GM19240 (cell line): ENCODE measurements at regions not wholly inside any gene's neighbourhood (a gene's known extent, or its start where the extent isn't known, plus 50 kb on each side); places are given as distances from the start of the nearest gene placed in this dataset.

Experiments used
- DNase-seq: peaks from one replicate; pipeline ENCODE4 v3.0.0; 2011; ENCODE audit warnings: low spot score; ENCODE audit not compliant: insufficient read length

- DNase-seq = no peak
Measured at GRCh38 chr2:196435189-196435588, 204.3 kb upstream of the CCDC150 start.

GRCh38 chr2:196437626-196438025 is 201.9 kb upstream of the CCDC150 start:
- DNase-seq = no peak

DNA sequence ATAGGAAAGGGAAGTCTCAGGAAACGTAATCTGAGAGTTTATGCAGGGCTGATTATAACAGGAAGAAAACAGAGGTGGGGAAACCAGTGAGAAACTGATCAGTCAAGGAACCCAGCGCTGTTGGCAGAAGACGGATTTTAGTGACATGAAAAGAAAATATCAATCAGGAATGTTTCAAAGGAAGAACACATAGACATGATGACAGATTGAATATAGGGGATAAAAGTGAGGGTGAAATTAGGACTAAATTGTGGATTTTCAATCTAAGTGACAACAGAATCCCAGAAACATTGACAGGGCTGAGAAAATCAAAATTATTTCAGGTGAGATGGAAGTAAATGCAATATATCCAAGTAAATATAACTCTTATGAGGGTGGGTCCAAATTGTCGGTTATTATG is 199.8 kb upstream of the CCDC150 start:
- no peak for DNase-seq

DNA sequence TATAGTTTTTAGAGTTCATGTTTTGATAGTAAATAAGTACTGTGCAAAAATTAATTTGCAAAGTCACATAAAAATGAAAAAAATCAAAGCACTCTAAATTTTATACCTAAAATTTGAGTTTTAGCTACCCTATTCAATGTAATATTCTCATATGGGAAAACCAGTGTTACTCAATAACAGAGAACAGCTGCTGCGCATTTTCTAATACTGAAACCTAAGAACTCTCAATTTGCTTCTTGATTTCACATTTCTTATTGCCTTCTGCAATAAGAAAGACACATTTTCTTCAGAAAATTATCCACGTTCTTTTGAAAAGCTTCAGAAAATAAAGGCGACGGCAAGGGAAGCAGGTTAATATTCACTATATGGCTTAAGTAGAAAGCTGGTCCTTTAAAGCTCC is 199.1 kb upstream of the CCDC150 start:
- DNase-seq = no peak

DNA sequence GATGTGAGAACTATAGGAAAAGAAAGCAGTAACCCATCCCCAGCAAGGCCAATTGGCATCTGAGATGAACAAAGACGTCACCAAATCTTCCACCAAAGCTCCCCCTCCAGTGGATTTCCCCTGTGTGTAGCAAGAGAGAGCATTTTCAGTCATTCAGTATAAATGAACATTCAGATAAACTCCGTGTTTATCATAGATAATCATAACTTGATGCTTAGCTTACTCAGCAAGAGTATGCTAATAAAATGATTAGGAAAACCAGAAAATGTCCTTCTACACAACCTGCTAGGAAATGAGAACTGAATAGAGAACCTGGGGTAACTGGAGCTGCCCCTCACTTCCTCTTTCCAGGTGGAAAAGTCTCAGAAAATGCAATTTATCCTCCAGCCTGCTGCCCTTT is 198.0 kb upstream of the CCDC150 start:
- DNase-seq = no peak

DNA sequence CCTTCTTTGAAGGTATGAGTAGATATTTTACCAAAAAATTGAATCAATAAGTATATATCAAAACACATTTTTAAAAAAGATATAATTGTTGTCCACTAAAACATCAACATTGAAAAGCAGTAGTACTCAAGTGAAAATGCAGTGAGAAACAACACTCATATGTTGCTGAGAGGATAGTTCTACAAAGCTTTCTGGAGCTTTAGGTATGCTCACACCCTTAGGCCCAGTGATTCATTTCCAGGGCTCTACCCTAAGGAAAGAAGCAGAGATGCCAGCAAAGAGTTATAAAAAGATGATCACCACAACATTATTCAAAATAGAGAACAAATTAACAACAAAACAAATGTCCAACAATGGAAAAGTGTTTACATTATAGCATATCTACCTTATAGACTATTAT is 197.3 kb upstream of the CCDC150 start:
- no peak for DNase-seq

DNA sequence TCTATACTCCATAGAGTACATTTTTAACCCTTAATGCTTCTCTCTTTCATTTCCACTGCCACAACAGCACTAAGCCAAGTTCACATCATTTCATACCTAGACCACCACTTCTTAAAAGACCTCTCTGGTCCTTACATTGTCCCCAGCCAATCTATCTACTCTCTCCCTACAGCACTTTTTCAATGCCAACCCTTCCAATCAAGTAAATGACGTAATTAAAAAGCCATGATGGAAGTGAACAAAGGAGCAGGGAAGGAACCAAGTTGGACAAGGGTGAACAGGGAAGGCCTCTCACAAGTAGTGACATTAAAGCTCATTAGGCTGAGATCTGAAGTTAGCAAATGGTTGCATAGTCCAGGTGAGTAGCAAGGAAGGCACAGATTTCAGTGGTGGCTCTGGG is 195.1 kb upstream of the CCDC150 start:
- DNase-seq = no peak

DNA sequence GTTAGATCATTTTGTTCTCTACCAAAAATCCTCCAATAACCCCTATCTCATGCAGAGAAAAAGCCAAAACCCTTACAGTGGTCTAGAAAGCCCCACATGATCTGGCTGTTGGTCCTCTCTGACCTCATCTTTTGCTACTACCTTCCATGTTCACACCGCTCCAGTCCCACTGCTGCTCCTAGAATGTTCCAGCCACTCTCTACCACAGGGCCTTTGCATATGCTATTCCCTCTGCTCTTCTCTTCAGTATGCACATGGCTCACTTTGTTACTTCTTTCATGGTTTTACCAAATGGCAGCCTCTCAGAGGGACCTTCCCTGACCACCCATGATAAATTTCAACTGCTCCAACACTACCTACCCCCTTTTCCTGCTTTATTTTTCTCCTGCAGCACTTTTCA is 193.5 kb upstream of the CCDC150 start:
- no peak for DNase-seq

DNA sequence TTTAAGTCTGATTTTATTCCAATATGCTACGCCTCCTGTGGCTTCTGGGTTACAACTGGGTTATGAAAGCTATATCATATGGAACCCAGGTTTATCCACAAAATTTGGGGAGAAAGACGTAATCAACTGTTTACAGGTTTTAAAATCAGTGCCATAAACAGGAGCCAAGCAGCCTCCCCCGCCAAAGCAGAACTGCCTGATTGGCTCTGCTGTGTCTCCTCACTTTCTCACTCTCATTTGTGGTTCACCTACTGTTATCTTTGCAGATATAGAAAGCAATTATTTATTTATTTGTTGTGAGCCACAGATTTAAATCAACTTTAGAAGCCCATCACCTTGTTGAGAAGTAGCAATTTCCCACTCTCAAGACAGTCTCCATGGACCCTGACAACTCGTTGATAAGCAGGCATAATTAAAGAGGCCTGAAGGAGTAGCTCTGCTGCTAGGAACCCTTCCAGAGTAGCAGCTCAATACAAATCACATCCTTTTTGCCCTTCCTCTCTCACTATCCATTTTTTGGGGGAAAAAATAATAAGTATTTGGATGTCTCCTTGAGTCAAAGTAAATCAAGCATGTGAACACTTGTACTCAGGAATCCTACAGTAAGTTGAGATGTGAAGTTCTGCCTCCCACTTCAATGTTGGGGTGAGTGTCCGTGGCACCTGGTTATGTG is 191.0 kb upstream of the CCDC150 start:
- no peak for DNase-seq

DNA sequence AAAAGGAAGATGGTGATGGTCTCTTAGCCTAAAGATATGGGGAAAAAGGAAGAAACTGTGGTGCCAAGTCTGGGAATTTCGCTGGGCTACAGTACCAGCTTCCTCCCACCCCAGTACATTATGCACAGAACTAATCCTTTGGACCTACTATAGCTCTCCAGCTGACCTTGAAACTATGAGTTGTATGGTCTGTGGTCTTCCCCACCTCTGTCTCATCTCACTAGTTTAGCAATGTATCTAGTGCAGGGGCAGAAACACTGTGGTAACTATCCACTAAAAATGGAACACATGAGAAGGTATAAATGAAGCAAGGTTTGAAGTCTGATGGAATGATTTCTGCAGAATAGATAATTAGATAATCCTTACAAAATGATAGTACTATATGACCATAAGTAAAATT is 190.4 kb upstream of the CCDC150 start:
- DNase-seq = no peak

DNA sequence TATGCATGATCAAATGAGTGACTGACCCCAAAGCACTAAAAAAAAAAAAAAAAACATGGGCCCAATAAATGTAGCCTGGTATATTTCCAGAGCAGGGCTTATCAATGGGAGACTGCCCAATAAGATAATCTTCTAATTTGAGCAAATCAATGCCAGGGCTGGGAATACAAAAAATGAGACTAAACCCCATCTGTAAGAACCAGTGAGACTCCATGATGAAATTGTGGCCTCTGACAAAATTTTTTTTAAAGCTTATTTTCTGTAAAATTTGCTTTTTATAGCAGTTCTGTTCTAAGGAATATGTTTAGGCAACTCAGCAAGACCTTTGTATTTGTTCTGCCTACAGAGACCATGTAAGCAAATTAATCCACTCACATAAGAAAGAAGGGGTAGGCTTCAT is 186.8 kb upstream of the CCDC150 start:
- no peak for DNase-seq

- no peak for DNase-seq
Measured at GRCh38 chr2:196453613-196454047, 185.9 kb upstream of the CCDC150 start.

DNA sequence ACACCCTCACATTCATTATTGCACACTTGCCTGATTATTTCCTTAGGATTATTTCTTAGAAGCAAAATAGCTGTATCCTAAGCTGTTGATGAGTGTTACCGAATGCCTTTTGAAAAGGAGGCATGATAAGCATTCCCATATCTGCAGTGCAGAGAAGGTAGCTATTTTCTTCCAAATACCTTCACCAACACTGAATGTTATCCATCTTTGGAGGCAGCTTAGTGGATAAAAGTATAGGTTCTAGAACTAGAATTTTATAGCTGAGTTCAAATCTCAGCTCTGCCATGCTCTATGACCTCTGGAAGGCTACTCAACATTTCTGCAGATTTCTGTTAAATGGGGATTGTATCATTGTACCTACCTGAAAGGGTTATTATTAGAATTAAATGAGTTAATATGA is 185.0 kb upstream of the CCDC150 start:
- DNase-seq = no peak

GRCh38 chr2:196459539-196459938 is 180.0 kb upstream of the CCDC150 start:
- DNase-seq = no peak

DNA sequence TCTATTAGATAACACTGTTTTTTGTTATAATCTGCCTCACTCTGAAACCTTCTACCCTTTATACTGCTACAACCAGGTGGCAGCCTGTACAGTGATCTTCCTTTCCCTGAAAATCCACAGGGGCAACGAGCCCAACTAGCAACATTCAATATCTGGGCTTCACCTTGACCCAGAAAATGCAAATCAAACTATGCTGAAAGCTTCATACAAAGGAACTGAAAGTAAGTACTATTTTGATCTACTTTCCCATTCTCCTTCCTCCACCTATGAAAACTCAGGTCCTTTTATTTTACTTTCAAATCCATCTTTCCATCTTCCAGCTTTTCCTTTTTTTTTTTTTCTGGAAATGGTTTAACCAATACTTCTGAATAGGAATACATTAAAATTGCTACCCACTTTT is 175.8 kb upstream of the CCDC150 start:
- no peak for DNase-seq

DNA sequence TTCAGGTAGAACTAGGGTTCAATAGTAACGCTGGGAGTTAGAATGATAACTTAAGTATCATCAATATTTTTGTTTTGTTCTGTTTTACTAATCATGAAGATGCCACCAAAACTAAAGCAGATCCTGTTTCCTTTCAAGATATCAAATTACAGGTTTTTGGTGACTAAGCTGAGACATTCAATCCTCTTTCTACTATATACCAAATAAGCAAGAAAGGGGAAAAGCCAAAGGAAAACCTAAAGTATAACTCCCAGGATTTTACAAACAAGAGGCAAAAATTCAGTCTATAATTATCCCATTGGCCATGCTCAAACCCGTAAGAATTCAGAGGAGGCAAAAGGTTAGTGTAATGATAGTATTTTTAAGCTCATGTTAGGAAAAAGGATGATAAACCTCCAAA is 175.2 kb upstream of the CCDC150 start:
- no peak for DNase-seq

- DNase-seq = no peak
Measured at GRCh38 chr2:196466581-196466980, 172.9 kb upstream of the CCDC150 start.

GRCh38 chr2:196468394-196468793 is 171.1 kb upstream of the CCDC150 start:
- DNase-seq = no peak

- DNase-seq = no peak
Measured at GRCh38 chr2:196473617-196474016, 165.9 kb upstream of the CCDC150 start.

- DNase-seq = no peak
Measured at GRCh38 chr2:196475611-196476010, 163.9 kb upstream of the CCDC150 start.

DNA sequence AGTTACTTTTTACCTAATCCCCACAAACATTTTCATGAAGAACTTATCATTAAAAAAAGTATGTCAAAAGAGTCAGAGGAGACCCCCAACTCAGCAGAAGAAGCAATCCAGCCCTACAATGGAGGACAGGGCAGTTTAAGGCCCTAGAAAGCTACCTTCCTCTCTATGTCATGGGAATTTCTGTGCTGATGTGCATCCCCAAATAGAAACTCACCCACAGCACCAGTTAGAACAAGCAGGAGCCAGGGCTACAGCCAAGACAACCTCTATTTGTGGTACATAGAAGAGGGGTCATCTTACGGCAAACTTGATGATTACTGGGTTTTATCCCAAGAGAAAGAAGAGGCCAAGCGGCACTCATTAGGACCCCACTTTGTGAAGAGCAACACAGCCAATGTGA is 160.9 kb upstream of the CCDC150 start:
- no peak for DNase-seq

DNA sequence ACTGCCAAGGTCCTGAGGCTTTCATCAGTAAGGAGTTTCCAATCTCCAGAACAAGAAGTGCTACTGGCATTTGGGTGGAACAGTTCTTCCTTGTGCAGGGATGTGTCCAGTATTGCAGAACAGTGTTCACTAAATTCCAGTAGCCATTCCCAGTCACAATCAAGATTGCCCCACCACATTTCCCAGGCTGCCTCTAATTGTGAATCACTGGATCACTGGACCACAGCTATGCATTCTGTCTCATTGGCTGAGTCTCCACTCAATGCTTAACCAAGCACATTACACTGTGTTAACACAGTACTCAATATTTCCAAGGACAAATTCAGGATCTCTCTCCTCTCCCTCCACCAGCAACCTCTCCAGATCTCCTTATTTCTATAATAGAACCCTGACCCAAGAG is 160.2 kb upstream of the CCDC150 start:
- no peak for DNase-seq

DNA sequence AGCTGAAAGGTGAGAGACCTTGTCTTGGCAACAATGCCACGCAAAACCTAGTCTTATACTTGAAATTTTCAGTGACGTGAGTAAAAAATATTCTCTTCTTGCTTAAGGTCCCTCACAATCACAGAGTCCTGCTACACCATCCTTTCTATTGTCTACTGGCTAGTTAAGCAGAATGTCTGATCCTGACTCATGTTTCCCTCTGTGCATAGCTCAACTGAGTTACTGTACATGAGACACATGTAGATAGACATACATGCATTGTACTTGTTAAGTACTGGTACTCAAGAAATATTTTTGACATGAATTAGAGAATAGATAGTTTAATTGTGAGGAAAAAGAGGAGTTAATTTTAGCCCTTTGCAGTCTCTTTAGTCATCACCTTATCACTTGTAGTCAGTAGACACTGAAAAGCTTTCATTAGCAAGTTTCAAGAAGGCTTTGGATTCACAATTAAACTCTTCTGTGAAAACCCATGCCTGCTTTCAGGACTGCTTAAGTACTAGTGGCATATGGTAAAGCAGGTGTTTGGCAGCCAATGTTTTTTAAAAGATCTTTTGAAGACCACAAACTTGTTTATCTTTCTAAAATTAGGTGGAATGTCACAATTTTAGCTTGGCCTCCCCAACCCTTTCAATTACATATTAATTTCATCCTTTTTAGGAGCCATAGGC is 158.7 kb upstream of the CCDC150 start:
- DNase-seq = no peak
